Ovary (tissue), 3 donors: ENCODE measurements at regions not wholly inside any gene's neighbourhood (a gene's known extent, or its start where the extent isn't known, plus 50 kb on each side); places are given as distances from the start of the nearest gene placed in this dataset.

Source experiments
- CTCF ChIP-seq, 3 donors: fragments of 450-650 bp in 2 of 3; fragments of 200-600 bp in 1 of 3; IDR thresholded peaks; one replicate each; pipeline versions ENCODE4 v1.5.1 to v1.8.0; 2016 to 2022; ENCODE audit warnings: antibody characterized with exemption in 3 of 3, mild to moderate bottlenecking in 1 of 3
- POLR2A ChIP-seq: fragments of 450-650 bp; IDR thresholded peaks from one replicate; pipeline ENCODE4 v1.6.1; 2017; ENCODE audit warnings: antibody characterized with exemption, mild to moderate bottlenecking, moderate library complexity
- donor health status: DM: no; HTN: no; CAD: no.

DNA sequence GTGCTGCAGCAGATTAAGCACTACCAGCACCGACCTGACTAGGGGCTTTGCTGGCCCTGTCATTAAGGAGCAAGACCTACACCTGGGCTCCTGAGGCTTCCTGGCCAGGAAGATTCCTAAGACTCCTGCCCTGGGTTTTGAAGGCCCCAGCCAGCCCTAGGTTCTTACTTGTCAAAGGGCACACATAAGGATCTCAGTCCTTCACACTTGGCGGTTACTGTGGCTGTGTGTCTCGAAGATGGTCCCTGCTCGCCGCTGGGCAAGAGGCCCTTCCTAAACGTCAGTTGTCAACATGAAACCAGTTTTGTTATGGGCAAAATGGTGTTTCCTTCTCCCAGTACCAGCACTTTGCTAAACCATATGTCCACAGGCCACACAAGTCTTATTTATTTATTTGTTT, 470.6 kb downstream of the TOX3 start:
- TF ChIP-seq CTCF (IDR thresholded peaks at IDR 0.05): no peak
- TF ChIP-seq POLR2A: no peak
